ENCODE measurements at regions not wholly inside any gene's neighbourhood (a gene's known extent, or its start where the extent isn't known, plus 50 kb on each side); places are given as distances from the start of the nearest gene placed in this dataset.

- Histone ChIP-seq H3K9me3 (replicated peaks in 1 of 2; ENCODE audit: control insufficient read depth in 2 of 2, insufficient read depth in 1 of 2, low read depth in 1 of 2, low read length in 2 of 2) (no peaks in the 10 kb centered on the region), H3K23ac (ENCODE audit: low read depth, low read length, poor library complexity) (no peak overlapping the region), H3K4me2 (ENCODE audit: insufficient read depth, low read length, poor library complexity, severe bottlenecking) (no peak overlapping the region), H3K27me3 (ENCODE audit: control insufficient read depth in 3 of 3, insufficient read depth in 3 of 3, low read depth in 1 of 3, low read length in 3 of 3) (no peaks in the 10 kb centered on the region), H3K14ac (ENCODE audit: low read length) (no peak overlapping the region), H2BK12ac (ENCODE audit: low read length) (no peak overlapping the region), H4K8ac (ENCODE audit: low read depth, low read length) (no peak overlapping the region), H2BK5ac (ENCODE audit: low read length) (no peak overlapping the region), H2AK5ac (ENCODE audit: low read depth, low read length) (no peak overlapping the region), H4K91ac (ENCODE audit: low read depth, low read length, poor library complexity) (no peak overlapping the region), H3K36me3 (replicated peaks in 1 of 2; ENCODE audit: control insufficient read depth in 2 of 2, insufficient read depth in 2 of 2, low read length in 2 of 2) (no peaks in the 10 kb centered on the region), H2BK120ac (ENCODE audit: low read depth, low read length) (no peak overlapping the region), H3K4me1 (ENCODE audit: control insufficient read depth in 2 of 2, insufficient read depth in 1 of 2, low read depth in 1 of 2, low read length in 2 of 2) (no peaks in the 10 kb centered on the region), H2BK15ac (ENCODE audit: low read length) (no peak overlapping the region), H3K4me3 (ENCODE audit: low read length in 2 of 2) (no peak overlapping the region), H3K4ac (ENCODE audit: low read length) (no peak overlapping the region), H3K9ac (ENCODE audit: low read depth, low read length, poor library complexity) (no peak overlapping the region), H3K18ac (ENCODE audit: low read length) (no peak overlapping the region), H2AFZ (ENCODE audit: low read length) (no peak overlapping the region), H3K79me1 (ENCODE audit: low read depth, low read length) (no peaks in the 10 kb centered on the region), H3K27ac (replicated peaks; ENCODE audit: low read length) (no peak overlapping the region)
- no peak for DNase-seq (ENCODE audit: low spot score)
- no CpG with 5 or more reads among the region's 3 CpGs for WGBS, 2 donors (ENCODE audit: extremely low coverage in 2 of 2, insufficient read length in 2 of 2, insufficient replicate concordance in 1 of 2)
These were observed 234.9 kb downstream of the SPATA31D1 start for GRCh38 chr9:82223442-82223841.

DNA sequence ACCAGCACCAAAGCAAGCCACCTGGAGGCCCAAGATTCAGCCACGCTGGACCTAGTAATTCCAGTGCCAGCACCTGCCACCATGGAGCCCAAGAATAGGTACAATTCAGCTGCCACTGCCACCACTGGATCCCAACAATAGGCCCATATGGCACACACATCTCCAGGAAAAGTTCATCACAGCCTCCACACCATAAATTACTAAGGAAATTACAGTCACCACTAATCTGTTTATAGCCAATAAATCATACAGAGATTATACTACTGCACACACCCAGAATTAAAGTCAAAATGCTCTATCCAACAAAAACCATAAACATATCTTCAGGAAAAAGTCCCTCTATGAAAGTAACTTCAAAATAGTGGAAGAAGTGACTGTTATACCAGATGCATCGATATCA is 242.8 kb downstream of the SPATA31D1 start:
- Histone ChIP-seq H3K23ac (ENCODE audit: low read depth, low read length, poor library complexity) (peak overlapping the region; percentile 47), H2BK5ac (ENCODE audit: low read length) (no peak overlapping the region), H2BK120ac (ENCODE audit: low read depth, low read length) (no peak overlapping the region), H3K14ac (ENCODE audit: low read length) (no peak overlapping the region), H2AK5ac (ENCODE audit: low read depth, low read length) (no peak overlapping the region), H3K4me3 (ENCODE audit: low read length in 2 of 2) (no peak overlapping the region), H3K4me1 (ENCODE audit: control insufficient read depth in 2 of 2, insufficient read depth in 1 of 2, low read depth in 1 of 2, low read length in 2 of 2) (no peaks in the 10 kb centered on the region), H3K9ac (ENCODE audit: low read depth, low read length, poor library complexity) (no peak overlapping the region), H3K4me2 (ENCODE audit: insufficient read depth, low read length, poor library complexity, severe bottlenecking) (no peak overlapping the region), H3K27me3 (ENCODE audit: control insufficient read depth in 3 of 3, insufficient read depth in 3 of 3, low read depth in 1 of 3, low read length in 3 of 3) (no peaks in the 10 kb centered on the region), H4K91ac (ENCODE audit: low read depth, low read length, poor library complexity) (no peak overlapping the region), H3K4ac (ENCODE audit: low read length) (no peak overlapping the region), H3K79me1 (ENCODE audit: low read depth, low read length) (no peaks in the 10 kb centered on the region), H2BK12ac (ENCODE audit: low read length) (no peak overlapping the region), H3K18ac (ENCODE audit: low read length) (no peak overlapping the region), H2BK15ac (ENCODE audit: low read length) (no peak overlapping the region), H3K9me3 (replicated peaks in 1 of 2; ENCODE audit: control insufficient read depth in 2 of 2, insufficient read depth in 1 of 2, low read depth in 1 of 2, low read length in 2 of 2) (peaks cover 0 to 4% of the 10 kb centered on the region in 2 donors), H4K8ac (ENCODE audit: low read depth, low read length) (no peak overlapping the region), H3K36me3 (replicated peaks in 1 of 2; ENCODE audit: control insufficient read depth in 2 of 2, insufficient read depth in 2 of 2, low read length in 2 of 2) (no peaks in the 10 kb centered on the region), H2AFZ (ENCODE audit: low read length) (no peak overlapping the region), H3K27ac (replicated peaks; ENCODE audit: low read length) (no peak overlapping the region)
- DNase-seq (ENCODE audit: low spot score) = no peak
- WGBS, 2 donors (ENCODE audit: extremely low coverage in 2 of 2, insufficient read length in 2 of 2, insufficient replicate concordance in 1 of 2) = no CpG with 5 or more reads among the region's 2 CpGs

- Histone ChIP-seq H3K4me2 (ENCODE audit: insufficient read depth, low read length, poor library complexity, severe bottlenecking) (no peak overlapping the region), H2BK12ac (ENCODE audit: low read length) (no peak overlapping the region), H2AFZ (ENCODE audit: low read length) (no peak overlapping the region), H3K9ac (ENCODE audit: low read depth, low read length, poor library complexity) (no peak overlapping the region), H3K4me3 (ENCODE audit: low read length in 2 of 2) (no peak overlapping the region), H3K4me1 (ENCODE audit: control insufficient read depth in 2 of 2, insufficient read depth in 1 of 2, low read depth in 1 of 2, low read length in 2 of 2) (no peaks in the 10 kb centered on the region), H3K9me3 (replicated peaks in 1 of 2; ENCODE audit: control insufficient read depth in 2 of 2, insufficient read depth in 1 of 2, low read depth in 1 of 2, low read length in 2 of 2) (peaks cover 0 to 4% of the 10 kb centered on the region in 2 donors), H3K79me1 (ENCODE audit: low read depth, low read length) (no peaks in the 10 kb centered on the region), H2BK5ac (ENCODE audit: low read length) (no peak overlapping the region), H2BK15ac (ENCODE audit: low read length) (no peak overlapping the region), H3K27me3 (ENCODE audit: control insufficient read depth in 3 of 3, insufficient read depth in 3 of 3, low read depth in 1 of 3, low read length in 3 of 3) (no peaks in the 10 kb centered on the region), H3K14ac (ENCODE audit: low read length) (no peak overlapping the region), H2AK5ac (ENCODE audit: low read depth, low read length) (no peak overlapping the region), H3K18ac (ENCODE audit: low read length) (no peak overlapping the region), H3K36me3 (replicated peaks in 1 of 2; ENCODE audit: control insufficient read depth in 2 of 2, insufficient read depth in 2 of 2, low read length in 2 of 2) (no peaks in the 10 kb centered on the region), H3K27ac (replicated peaks; ENCODE audit: low read length) (no peak overlapping the region), H4K91ac (ENCODE audit: low read depth, low read length, poor library complexity) (no peak overlapping the region), H3K4ac (ENCODE audit: low read length) (no peak overlapping the region), H3K23ac (ENCODE audit: low read depth, low read length, poor library complexity) (no peak overlapping the region), H2BK120ac (ENCODE audit: low read depth, low read length) (no peak overlapping the region), H4K8ac (ENCODE audit: low read depth, low read length) (no peak overlapping the region)
- no peak for DNase-seq (ENCODE audit: low spot score)
- no CpG with 5 or more reads among the region's 4 CpGs for WGBS, 2 donors (ENCODE audit: extremely low coverage in 2 of 2, insufficient read length in 2 of 2, insufficient replicate concordance in 1 of 2)
These were observed 245.8 kb downstream of the SPATA31D1 start for GRCh38 chr9:82234160-82234943.

DNA sequence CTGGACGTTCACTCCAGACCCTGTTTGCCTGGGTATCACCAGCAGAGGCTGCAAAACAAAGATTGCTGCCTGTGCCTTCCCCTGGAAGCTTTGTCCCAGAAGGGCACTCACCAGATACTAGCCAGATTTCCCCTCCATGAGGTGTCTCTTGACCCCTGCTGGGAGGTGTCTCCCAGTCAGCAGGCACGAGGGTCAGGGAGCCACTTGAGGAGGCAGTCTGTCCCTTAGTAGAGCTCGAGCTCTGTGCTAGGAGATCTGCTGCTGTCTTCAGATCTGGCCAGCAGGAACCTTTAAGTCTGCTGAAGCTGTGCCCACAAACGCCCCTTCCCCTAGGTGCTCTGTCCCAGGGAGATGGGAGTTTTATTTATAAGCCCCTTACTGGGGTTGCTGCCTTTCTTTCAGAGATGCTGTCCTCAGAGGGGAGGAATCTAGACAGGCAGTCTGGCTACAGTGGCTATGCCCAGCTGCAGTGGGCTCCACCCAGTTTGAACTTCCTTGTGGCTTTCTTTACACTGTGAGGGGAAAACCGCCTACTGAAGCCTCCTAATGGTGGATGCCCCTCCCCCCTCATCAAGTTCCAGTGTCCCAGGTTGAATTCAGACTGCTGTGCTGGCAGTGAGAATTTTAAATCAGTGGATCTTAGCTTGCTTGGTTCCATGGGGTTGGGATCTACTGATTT is 253.9 kb downstream of the SPATA31D1 start:
- no peaks in the 10 kb centered on the region for H3K79me1 ChIP-seq (ENCODE audit: low read depth, low read length)
- H2BK120ac ChIP-seq (ENCODE audit: low read depth, low read length) = no peak overlapping the region
- H4K8ac ChIP-seq (ENCODE audit: low read depth, low read length) = no peak overlapping the region
- no peak overlapping the region for H3K9ac ChIP-seq (ENCODE audit: low read depth, low read length, poor library complexity)
- no CpG with 5 or more reads among the region's 5 CpGs for WGBS, 2 donors (ENCODE audit: extremely low coverage in 2 of 2, insufficient read length in 2 of 2, insufficient replicate concordance in 1 of 2)
- no peak overlapping the region for H2AFZ ChIP-seq (ENCODE audit: low read length)
- no peaks in the 10 kb centered on the region for H3K4me1 ChIP-seq (ENCODE audit: control insufficient read depth in 2 of 2, insufficient read depth in 1 of 2, low read depth in 1 of 2, low read length in 2 of 2)
- no peak overlapping the region for H4K91ac ChIP-seq (ENCODE audit: low read depth, low read length, poor library complexity)
- no peaks in the 10 kb centered on the region for H3K27me3 ChIP-seq (ENCODE audit: control insufficient read depth in 3 of 3, insufficient read depth in 3 of 3, low read depth in 1 of 3, low read length in 3 of 3)
- no peak overlapping the region for H2AK5ac ChIP-seq (ENCODE audit: low read depth, low read length)
- H3K4ac ChIP-seq (ENCODE audit: low read length) = no peak overlapping the region
- H3K23ac ChIP-seq (ENCODE audit: low read depth, low read length, poor library complexity) = no peak overlapping the region
- DNase-seq (ENCODE audit: low spot score) = no peak
- H3K14ac ChIP-seq (ENCODE audit: low read length) = no peak overlapping the region
- no peak overlapping the region for H2BK12ac ChIP-seq (ENCODE audit: low read length)
- H3K9me3 ChIP-seq (replicated peaks in 1 of 2; ENCODE audit: control insufficient read depth in 2 of 2, insufficient read depth in 1 of 2, low read depth in 1 of 2, low read length in 2 of 2) = no peaks in the 10 kb centered on the region
- no peak overlapping the region for H3K4me2 ChIP-seq (ENCODE audit: insufficient read depth, low read length, poor library complexity, severe bottlenecking)
- no peak overlapping the region for H3K18ac ChIP-seq (ENCODE audit: low read length)
- H2BK5ac ChIP-seq (ENCODE audit: low read length) = no peak overlapping the region
- H2BK15ac ChIP-seq (ENCODE audit: low read length) = no peak overlapping the region
- no peak overlapping the region for H3K4me3 ChIP-seq (ENCODE audit: low read length in 2 of 2)
- no peaks in the 10 kb centered on the region for H3K36me3 ChIP-seq (replicated peaks in 1 of 2; ENCODE audit: control insufficient read depth in 2 of 2, insufficient read depth in 2 of 2, low read length in 2 of 2)
- H3K27ac ChIP-seq (replicated peaks; ENCODE audit: low read length) = no peak overlapping the region
